T follicular helper cell (primary cell): ENCODE measurements at regions not wholly inside any gene's neighbourhood (a gene's known extent, or its start where the extent isn't known, plus 50 kb on each side); places are given as distances from the start of the nearest gene placed in this dataset.

Experiments used
- DNase-seq: peaks from one replicate; pipeline ENCODE4 v3.0.0-alpha.2; 2020; ENCODE audit warnings: low read depth

GRCh38 chr5:8848997-8849594 lies 696.8 kb downstream of the SEMA5A start:
- DNase-seq, result no peak

GRCh38 chr5:8851101-8851500 lies 694.8 kb downstream of the SEMA5A start:
- DNase-seq, result no peak

- no peak for DNase-seq
Measured at GRCh38 chr5:8857051-8857450, 688.8 kb downstream of the SEMA5A start.

GRCh38 chr5:8861764-8862163 lies 684.1 kb downstream of the SEMA5A start:
- DNase-seq, result no peak

- DNase-seq, result no peak
Measured at GRCh38 chr5:8864053-8864452, 681.8 kb downstream of the SEMA5A start.

GRCh38 chr5:8865266-8865665 lies 680.6 kb downstream of the SEMA5A start:
- no peak for DNase-seq

GRCh38 chr5:8865686-8866374 lies 680.0 kb downstream of the SEMA5A start:
- DNase-seq, result no peak

- no peak for DNase-seq
Measured at GRCh38 chr5:8868283-8868682, 677.6 kb downstream of the SEMA5A start.

- no peak for DNase-seq
Measured at GRCh38 chr5:8869932-8870331, 675.9 kb downstream of the SEMA5A start.

- DNase-seq, result no peak
Measured at GRCh38 chr5:8870349-8870958, 675.4 kb downstream of the SEMA5A start.

- DNase-seq, result no peak
Measured at GRCh38 chr5:8870959-8871355, 674.9 kb downstream of the SEMA5A start.

- DNase-seq, result no peak
Measured at GRCh38 chr5:8871446-8871845, 674.4 kb downstream of the SEMA5A start.

- no peak for DNase-seq
Measured at GRCh38 chr5:8875722-8876121, 670.2 kb downstream of the SEMA5A start.

GRCh38 chr5:8879248-8879647 lies 666.6 kb downstream of the SEMA5A start:
- no peak for DNase-seq

GRCh38 chr5:8884029-8884428 lies 661.8 kb downstream of the SEMA5A start:
- no peak for DNase-seq

- DNase-seq, result no peak
Measured at GRCh38 chr5:8892926-8893325, 652.9 kb downstream of the SEMA5A start.

GRCh38 chr5:8894031-8894430 lies 651.8 kb downstream of the SEMA5A start:
- DNase-seq, result no peak

- DNase-seq, result no peak
Measured at GRCh38 chr5:8895062-8895461, 650.8 kb downstream of the SEMA5A start.

- DNase-seq, result no peak
Measured at GRCh38 chr5:8895599-8895998, 650.3 kb downstream of the SEMA5A start.

GRCh38 chr5:8897316-8897715 lies 648.6 kb downstream of the SEMA5A start:
- no peak for DNase-seq

- DNase-seq, result no peak
Measured at GRCh38 chr5:8905021-8905420, 640.9 kb downstream of the SEMA5A start.

GRCh38 chr5:8906303-8906967 lies 639.4 kb downstream of the SEMA5A start:
- no peak for DNase-seq
